ENCODE measurements at regions not wholly inside any gene's neighbourhood (a gene's known extent, or its start where the extent isn't known, plus 50 kb on each side); places are given as distances from the start of the nearest gene placed in this dataset.

DNA sequence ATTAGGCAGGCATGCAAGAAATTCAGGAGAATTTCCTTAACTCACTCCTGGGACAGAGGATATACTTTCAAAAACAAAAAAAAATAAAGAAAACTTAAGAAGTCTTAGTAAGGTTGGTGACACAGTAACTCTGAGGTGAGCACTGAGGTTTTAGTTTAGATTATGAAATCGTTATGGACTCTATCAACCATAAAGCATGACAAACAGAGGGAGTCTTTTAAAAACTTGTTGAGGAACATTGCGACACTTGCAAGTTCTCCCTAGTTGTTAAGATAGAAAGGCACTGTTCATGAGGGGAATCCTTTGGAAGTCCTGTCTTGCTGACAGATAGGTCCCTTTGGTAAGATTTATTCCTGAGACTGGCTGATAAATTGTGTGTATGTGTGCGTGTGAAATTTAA, 194.3 kb upstream of the ERBB4 start:
- no peak for TF ChIP-seq CTCF (IDR thresholded peaks at IDR 0.05)
- TF ChIP-seq POLR2A (IDR thresholded peaks at IDR 0.05): no peak
